NB4 (cell line): ENCODE measurements at regions not wholly inside any gene's neighbourhood (a gene's known extent, or its start where the extent isn't known, plus 50 kb on each side); places are given as distances from the start of the nearest gene placed in this dataset.

Experiments used
- POLR2A ChIP-seq: IDR thresholded peaks from 2 replicates; pipeline ENCODE4 v1.6.1; 2011; ENCODE audit warnings: mild to moderate bottlenecking; ENCODE audit not compliant: insufficient read length; ENCODE audit errors: extremely low read depth
- TF ChIP-seq, protein P1 (sequence below): IDR thresholded peaks from 2 replicates; pipeline ENCODE4 v1.6.1; 2011; ENCODE audit warnings: low read depth, low read length

DNA sequence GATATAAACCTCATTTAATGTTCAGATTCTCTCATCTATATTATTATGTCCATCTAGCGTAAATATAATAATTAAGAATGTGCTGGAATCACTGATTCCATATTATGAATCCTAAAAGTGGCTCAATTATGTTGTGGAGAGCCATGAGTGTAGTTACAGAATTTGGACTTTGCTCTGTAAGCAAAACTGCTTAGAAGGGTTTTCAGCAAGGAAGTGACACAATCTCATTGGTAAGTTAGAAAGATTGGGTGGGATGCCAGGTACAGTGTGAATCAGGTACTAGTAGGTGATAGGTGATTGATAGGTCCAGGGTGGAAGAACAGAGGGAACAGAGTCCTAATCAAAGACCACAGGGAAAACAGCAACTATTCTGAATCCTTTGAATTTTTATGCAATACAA, 74.9 kb upstream of the ABLIM1 start:
- no peak for TF ChIP-seq POLR2A
- TF ChIP-seq, protein P1, sequence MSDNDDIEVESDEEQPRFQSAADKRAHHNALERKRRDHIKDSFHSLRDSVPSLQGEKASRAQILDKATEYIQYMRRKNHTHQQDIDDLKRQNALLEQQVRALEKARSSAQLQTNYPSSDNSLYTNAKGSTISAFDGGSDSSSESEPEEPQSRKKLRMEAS: no peak
